ENCODE measurements at regions not wholly inside any gene's neighbourhood (a gene's known extent, or its start where the extent isn't known, plus 50 kb on each side); places are given as distances from the start of the nearest gene placed in this dataset.

DNA sequence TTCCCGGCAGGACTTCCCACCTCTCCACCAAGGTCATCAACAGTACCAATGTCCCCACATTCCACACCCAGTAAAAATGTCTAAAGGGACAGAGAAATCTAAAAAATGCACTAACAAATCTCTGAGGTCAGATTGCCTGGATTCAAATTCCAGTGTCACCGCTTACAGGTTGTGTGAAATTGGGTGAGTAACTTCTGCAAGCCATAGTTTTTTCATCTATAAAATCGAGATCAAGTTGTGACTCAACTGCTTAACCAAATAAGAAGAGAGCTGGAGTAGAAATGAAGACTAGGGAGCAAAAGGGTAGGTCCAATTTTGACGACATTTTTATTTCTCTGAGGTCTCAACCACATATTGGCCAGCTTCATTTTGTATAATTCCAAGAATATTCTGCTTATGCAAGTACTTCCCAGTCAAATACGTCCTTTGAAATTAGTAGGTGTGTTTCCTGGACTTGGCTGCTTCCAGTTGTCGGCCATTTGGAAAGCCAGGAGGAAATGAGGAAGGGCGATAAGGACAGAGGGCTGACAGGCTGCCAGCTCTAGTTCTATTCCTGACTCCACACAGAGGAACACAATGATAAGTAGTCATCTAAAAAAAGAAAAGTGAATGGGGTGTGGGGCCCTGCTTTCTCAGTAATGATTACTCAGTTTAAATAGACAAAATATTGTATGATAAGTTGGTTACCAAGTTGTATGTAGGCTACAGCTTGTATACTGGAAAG lies 57.7 kb upstream of the ZC3H11B start:
- intact Hi-C loops (cut with micrococcal nuclease; ENCODE audit: unreplicated experiment), result no loop called here
- in situ Hi-C loops (cut with HindIII; ENCODE audit: extremely low pct_ligation_motif_present, low pct_unique_long_range_greater_than_20kb), result no loop called here
- POLR2A ChIA-PET, result no interaction called here
- BruUV-seq (replicated peaks), result no TSS peak
- TF ChIP-seq HOXA5 (CRISPR knock-in tag; IDR thresholded peaks at IDR 0.05), result no peak
- TF ChIP-seq SOX13 (IDR thresholded peaks at IDR 0.05), result no peak
- no peak for TF ChIP-seq SOX13 (CRISPR knock-in tag; conservative IDR thresholded peaks at IDR 0.05 in 1 of 2, IDR thresholded peaks at IDR 0.05 in 1 of 2)
- TF ChIP-seq KLF13 (CRISPR knock-in tag; IDR thresholded peaks at IDR 0.05), result no peak
- no peak for TF ChIP-seq ZNF558 (CRISPR knock-in tag; IDR thresholded peaks at IDR 0.05; ENCODE audit: borderline replicate concordance)
- no peak for TF ChIP-seq GFI1 (CRISPR knock-in tag; IDR thresholded peaks at IDR 0.05; ENCODE audit: borderline replicate concordance)
- no peak for TF ChIP-seq ZNF549 (CRISPR knock-in tag; IDR thresholded peaks at IDR 0.05)
- no peak for TF ChIP-seq GABPB1 (CRISPR knock-in tag; IDR thresholded peaks at IDR 0.05)
- TF ChIP-seq, protein P1, sequence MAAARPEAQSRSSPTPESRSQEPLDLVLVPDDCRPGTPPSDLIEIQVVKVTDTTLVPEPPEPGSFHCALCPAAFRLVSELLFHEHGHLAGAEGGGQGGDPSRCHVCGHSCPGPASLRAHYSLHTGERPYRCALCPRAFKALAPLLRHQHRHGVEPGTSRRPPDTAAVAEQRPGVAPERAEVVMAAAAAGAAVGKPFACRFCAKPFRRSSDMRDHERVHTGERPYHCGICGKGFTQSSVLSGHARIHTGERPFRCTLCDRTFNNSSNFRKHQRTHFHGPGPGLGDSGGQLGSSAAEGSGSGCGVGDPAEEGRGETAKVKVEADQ (CRISPR knock-in tag; IDR thresholded peaks at IDR 0.05; ENCODE audit: borderline replicate concordance), result no peak
- TF ChIP-seq ZNF557 (CRISPR knock-in tag; IDR thresholded peaks at IDR 0.05), result no peak
- no peak for TF ChIP-seq NBN (conservative IDR thresholded peaks at IDR 0.05)
- no peak for TF ChIP-seq ZNF101 (CRISPR knock-in tag; IDR thresholded peaks at IDR 0.05; ENCODE audit: borderline replicate concordance, low read depth)
- TF ChIP-seq JUN (CRISPR knock-in tag; IDR thresholded peaks at IDR 0.05), result no peak
- no peak for TF ChIP-seq ZNF547 (CRISPR knock-in tag; IDR thresholded peaks at IDR 0.05)
- Histone ChIP-seq H3K9ac (ENCODE audit: insufficient read depth, low read depth, low read length) (no peak overlapping the region), H3K4me2 (ENCODE audit: low read depth, low read length) (no peak overlapping the region), H3K27me3 (ENCODE audit: control insufficient read depth in 1 of 2, insufficient read depth in 2 of 2, low read length in 2 of 2) (no peaks in the 10 kb centered on the region), H3K36me3 (replicated peaks in 1 of 2; ENCODE audit: control insufficient read depth in 1 of 2, insufficient read depth in 2 of 2, low read length in 2 of 2) (no peaks in the 10 kb centered on the region), H3K9me3 (ENCODE audit: low read length) (no peaks in the 10 kb centered on the region), H2AFZ (ENCODE audit: low read length) (no peak overlapping the region), H4K20me1 (ENCODE audit: insufficient read depth, low read length) (no peaks in the 10 kb centered on the region), H3K79me2 (ENCODE audit: insufficient read depth, low read length) (no peaks in the 10 kb centered on the region), H3K4me1 (ENCODE audit: insufficient read depth, low read length) (no peaks in the 10 kb centered on the region), H3K4me3 (replicated peaks in 1 of 3; ENCODE audit: insufficient read depth in 1 of 3, low read depth in 2 of 3, low read length in 3 of 3) (no peak overlapping the region), H3K27ac (ENCODE audit: extremely low read length, insufficient read depth, low read length) (no peak overlapping the region)
- FAIRE-seq, result no peak
- CTCF ChIA-PET (ENCODE audit: low intra/inter-chr PET ratio, low total read pairs), result no interaction called here
- DNase-seq (ENCODE audit: low spot score), result no peak
- no peak for ATAC-seq
- WGBS (ENCODE audit: low lambda C conversion rate), result 24% methylated on average over 7 of the region's 7 CpGs

Data from HepG2 (cell line).